K562 (cell line): ENCODE measurements at regions not wholly inside any gene's neighbourhood (a gene's known extent, or its start where the extent isn't known, plus 50 kb on each side); places are given as distances from the start of the nearest gene placed in this dataset.

ENCODE experiments used
- ATAC-seq: fragments of 200-7000 bp; cut with Tn5 transposase; 3 replicates; pipeline ENCODE4 v1.9.1; 2020; ENCODE audit warnings: moderate library complexity
- BruUV-seq: library from RNA; stranded (reverse); fragments of 400-500 nt; replicated peaks from 2 replicates; lab custom pipeline; 2021; lab: Mats Ljungman, UMichigan
- CTCF ChIA-PET: fragments of 300-600 bp; formaldehyde crosslinking; extraction: SDS; loops from one replicate; lab custom pipeline; 2021; ENCODE audit warnings: low intra/inter-chr PET ratio; lab: Yijun Ruan, JAX
- POLR2A ChIA-PET: fragments of 300-600, 350-650 bp; sonication (Branson Sonifier 250); formaldehyde crosslinking; extraction: SDS; loops from one replicate; lab custom pipeline; 2021; ENCODE audit warnings: antibody characterized with exemption, inconsistent platforms; lab: Yijun Ruan, JAX
- DNase-seq, 4 experiments: peaks; one replicate each; pipeline versions ENCODE4 v3.0.0 to v3.0.0-alpha.2; 2011 to 2018; ENCODE audit warnings: low spot score in 3 of 4, mixed read lengths in 3 of 4; ENCODE audit errors: extremely low read depth in 1 of 4
- FAIRE-seq: peaks from 2 replicates; lab custom pipeline; 2011; peaks lifted over from hg19 to GRCh38; lab: Jason Lieb, UNC
- H2AFZ ChIP-seq: 2 replicates; pipeline ENCODE4 v1.6.0; 2011; ENCODE audit warnings: low read depth, low read length, control low read depth, inconsistent platforms
- H3K27ac ChIP-seq: fragments of 200-600 bp; 3 replicates; pipeline ENCODE4 v1.8.0; 2011; ENCODE audit warnings: low read depth, mild to moderate bottlenecking, control low read depth, inconsistent platforms, low read length, moderate library complexity, mixed read lengths; ENCODE audit errors: extremely low read depth
- H3K27me3 ChIP-seq, 2 experiments: fragments of 300-600 bp in 1 of 2; 2 replicates in 1 of 2; 3 replicates in 1 of 2; pipeline versions ENCODE4 v1.6.0 to v1.8.0; 2011; ENCODE audit warnings: inconsistent platforms in 2 of 2, low read length in 2 of 2, mild to moderate bottlenecking in 1 of 2, mixed read lengths in 1 of 2, moderate library complexity in 1 of 2; ENCODE audit not compliant: control insufficient read depth in 2 of 2, insufficient read depth in 2 of 2
- H3K36me3 ChIP-seq: fragments of 300-600 bp; 3 replicates; pipeline ENCODE4 v1.8.0; 2011; ENCODE audit warnings: mild to moderate bottlenecking, low read length, inconsistent platforms; ENCODE audit not compliant: control insufficient read depth, insufficient read depth
- H3K4me1 ChIP-seq, 2 experiments: fragments of 200-600 bp in 1 of 2; replicated peaks in 1 of 2; 2 replicates in 1 of 2; 3 replicates in 1 of 2; pipeline versions ENCODE4 v1.5.1 to v1.8.0; 2011; ENCODE audit warnings: inconsistent platforms in 2 of 2, low read length in 2 of 2, mild to moderate bottlenecking in 1 of 2, mixed read lengths in 1 of 2, moderate library complexity in 1 of 2; ENCODE audit not compliant: control insufficient read depth in 2 of 2, insufficient read depth in 2 of 2
- H3K4me2 ChIP-seq: 2 replicates; pipeline ENCODE4 v1.6.1; 2011; ENCODE audit warnings: low read length, control low read depth, inconsistent platforms, mixed read lengths; ENCODE audit not compliant: insufficient read depth
- H3K4me3 ChIP-seq: fragments of 200-600 bp; sonication (generic), shearing (Covaris generic); 2 replicates; pipeline ENCODE4 v1.5.1; 2016; ENCODE audit warnings: control low read depth, inconsistent platforms
- H3K79me2 ChIP-seq: fragments of 200-600 bp; 3 replicates; pipeline ENCODE4 v1.8.0; 2011; ENCODE audit warnings: low read length, inconsistent platforms; ENCODE audit not compliant: control insufficient read depth, insufficient read depth
- H3K9ac ChIP-seq, 2 experiments: 2 replicates each; pipeline versions ENCODE4 v1.6.0 to v1.6.1; 2011; ENCODE audit warnings: low read depth in 2 of 2, low read length in 2 of 2, control low read depth in 1 of 2, inconsistent platforms in 1 of 2, mild to moderate bottlenecking in 1 of 2, mixed read lengths in 1 of 2; ENCODE audit not compliant: insufficient read depth in 1 of 2
- H3K9me1 ChIP-seq: one replicate; pipeline ENCODE4 v1.6.0; 2011; ENCODE audit warnings: inconsistent platforms, mild to moderate bottlenecking, low read length, moderate library complexity; ENCODE audit not compliant: control insufficient read depth, insufficient read depth
- H3K9me3 ChIP-seq: replicated peaks from 2 replicates; pipeline ENCODE4 v1.5.1; 2011; ENCODE audit warnings: low read depth, low read length, inconsistent platforms; ENCODE audit not compliant: control insufficient read depth, insufficient read depth
- H4K20me1 ChIP-seq: replicated peaks from 2 replicates; pipeline ENCODE4 v1.6.1; 2011; ENCODE audit warnings: low read length, inconsistent platforms, mixed read lengths; ENCODE audit not compliant: control insufficient read depth, insufficient read depth
- CBX8 ChIP-seq: fragments of 200-600 bp; sonication (generic); IDR thresholded peaks from 2 replicates; pipeline ENCODE4 v1.6.1; 2012; ENCODE audit warnings: borderline replicate concordance, mixed run types, low read depth, mild to moderate bottlenecking, moderate library complexity, mixed read lengths, low read length, control low read depth, inconsistent platforms; ENCODE audit not compliant: poor library complexity, severe bottlenecking; ENCODE audit errors: extremely low read depth
- CCAR2 ChIP-seq: fragments of 200-400 bp; formaldehyde crosslinking; IDR thresholded peaks from 2 replicates; pipeline ENCODE4 v1.6.1; 2017; ENCODE audit warnings: mild to moderate bottlenecking, low read depth, low read length
- FOS ChIP-seq: IDR thresholded peaks from 3 replicates; pipeline ENCODE4 v1.6.1; 2011; ENCODE audit not compliant: insufficient read length; ENCODE audit errors: extremely low read depth
- FOXJ2 ChIP-seq: fragments of 200-800 bp; sonication (Bioruptor generic); IDR thresholded peaks from 2 replicates; pipeline ENCODE4 v1.6.1; 2016; ENCODE audit warnings: missing genetic modification characterization, missing compliant biosample characterization
- HMGXB4 ChIP-seq: sonication (generic); formaldehyde crosslinking; IDR thresholded peaks from 2 replicates; pipeline ENCODE4 v1.8.1; 2023; ENCODE audit warnings: mild to moderate bottlenecking, missing genetic modification reagents
- HNRNPUL1 ChIP-seq: fragments of 200-400 bp; formaldehyde crosslinking; IDR thresholded peaks from 2 replicates; pipeline ENCODE4 v1.6.1; 2017; ENCODE audit warnings: low read length
- IRF1 ChIP-seq: sonication (generic); formaldehyde crosslinking; IDR thresholded peaks from 2 replicates; pipeline ENCODE4 v1.8.0; 2022; ENCODE audit warnings: missing genetic modification reagents, mild to moderate bottlenecking, borderline replicate concordance
- TRIM25 ChIP-seq: fragments of 450-650 bp; IDR thresholded peaks from 2 replicates; pipeline ENCODE4 v1.7.0; 2016; ENCODE audit warnings: borderline replicate concordance
- ZNF133 ChIP-seq: fragments of 250-450 bp; sonication (Bioruptor Pico); IDR thresholded peaks from 2 replicates; pipeline ENCODE4 v1.4.0; 2020; ENCODE audit warnings: mild to moderate bottlenecking
- ZNF644 ChIP-seq: fragments of 200-800 bp; sonication (Bioruptor generic); IDR thresholded peaks from 2 replicates; pipeline ENCODE4 v1.6.1; 2016; ENCODE audit warnings: low read depth, missing genetic modification characterization, missing compliant biosample characterization
- ZNF79 ChIP-seq: fragments of 250-450 bp; sonication (Bioruptor Pico); IDR thresholded peaks from 2 replicates; pipeline ENCODE4 v1.4.0; 2020; ENCODE audit warnings: low read depth, mild to moderate bottlenecking, moderate library complexity
- in situ Hi-C: fragments of 300-500 bp; cut with MboI; formaldehyde crosslinking; loops from 4 replicates; pipeline ENCODE4 v1.15.0; 2018; ENCODE audit warnings: inconsistent platforms, mixed read lengths
- intact Hi-C: fragments of 100-400 bp; cut with micrococcal nuclease; formaldehyde crosslinking; loops from 2 replicates; pipeline ENCODE4 v1.14.2; 2022

GRCh38 chr3:178393146-178393545, 143.1 kb upstream of the KCNMB2 start (continued):
- no peak for TF ChIP-seq CBX8
- no peak for TF ChIP-seq ZNF644 (tag)
- no peak for TF ChIP-seq TRIM25
- no peak for TF ChIP-seq HMGXB4 (CRISPR knock-in tag)
- TF ChIP-seq ZNF79 (CRISPR knock-in tag) = no peak

GRCh38 chr3:178393824-178394223, 142.4 kb upstream of the KCNMB2 start:
- no peaks in the 10 kb centered on the region for H3K36me3 ChIP-seq
- POLR2A ChIA-PET = interaction anchor here (0.6 to 1.4 kb wide), 3 partner anchors 9 to 859 kb away, joined by 3 read pairs; no protein-coding TSS in a partner anchor
- FAIRE-seq (no peak), DNase-seq (no peak), ATAC-seq (no peak)
- H3K27me3 ChIP-seq = no peaks in the 10 kb centered on the region
- no peaks in the 10 kb centered on the region for H4K20me1 ChIP-seq
- H3K79me2 ChIP-seq = no peaks in the 10 kb centered on the region
- H3K4me3 ChIP-seq = no peak overlapping the region
- in situ Hi-C loops (no loop called here), intact Hi-C loops (no loop called here)
- H3K4me2 ChIP-seq = no peak overlapping the region
- no TSS peak for BruUV-seq
- no peaks in the 10 kb centered on the region for H3K9me1 ChIP-seq
- TF ChIP-seq IRF1 (CRISPR knock-in tag) (no peak), ZNF133 (no peak), FOS (no peak), FOXJ2 (tag) (no peak), HNRNPUL1 (no peak), CCAR2 (no peak)
- H3K4me1 ChIP-seq = no peaks in the 10 kb centered on the region
- no peak overlapping the region for H3K27ac ChIP-seq
- no peak overlapping the region for H2AFZ ChIP-seq
- CTCF ChIA-PET = no interaction called here
- H3K9ac ChIP-seq = no peak overlapping the region
- H3K9me3 ChIP-seq = no peaks in the 10 kb centered on the region
